ENCODE measurements at regions not wholly inside any gene's neighbourhood (a gene's known extent, or its start where the extent isn't known, plus 50 kb on each side); places are given as distances from the start of the nearest gene placed in this dataset.
A peak's percentile ranks its signal among the peaks of the same experiment; 100 is the strongest.
"Not testable (repeated sequence)": the region's sequence is repeated elsewhere in the genome, so short reads cannot be mapped to it uniquely, and the experiment has no call there.

DNA sequence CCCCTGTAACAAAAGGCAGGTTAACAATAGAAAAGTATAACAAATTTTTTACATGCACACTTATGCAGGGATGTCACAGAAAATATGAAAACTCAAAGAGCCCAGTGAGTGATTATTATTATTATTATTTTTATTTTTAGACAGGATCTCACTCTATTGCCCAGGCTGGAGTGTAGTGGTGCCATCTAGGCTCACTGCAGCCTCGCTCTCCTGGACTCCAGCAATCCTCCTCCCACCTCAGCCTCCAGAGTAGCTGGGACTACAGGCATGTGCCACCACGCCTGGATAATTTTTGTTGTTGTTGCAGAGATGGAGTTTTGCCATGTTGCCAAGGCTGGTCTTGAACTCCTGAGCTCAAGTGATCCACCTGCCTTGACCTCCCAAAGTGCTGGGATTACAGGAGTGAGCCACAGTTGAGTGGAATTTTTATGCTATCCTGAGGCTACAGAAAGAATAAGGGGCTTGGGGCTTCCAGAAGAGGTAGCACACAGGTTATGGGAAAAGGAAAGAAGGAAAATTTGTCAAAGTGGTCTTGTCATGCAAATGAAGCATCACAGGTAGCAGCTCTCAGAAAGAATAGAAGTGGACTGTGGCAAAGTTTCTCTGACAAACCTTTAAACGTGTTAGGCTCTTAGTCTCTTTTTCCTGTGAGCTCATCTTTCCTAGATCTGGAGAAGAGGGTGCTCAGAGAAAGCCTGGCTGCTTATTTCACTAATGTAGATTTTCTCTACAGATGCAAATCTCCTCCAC, 87.7 kb upstream of the LSM14A start:
- FAIRE-seq (no peak), DNase-seq (ENCODE audit: insufficient read length, low spot score) (no peak)
- TF ChIP-seq, protein P1, sequence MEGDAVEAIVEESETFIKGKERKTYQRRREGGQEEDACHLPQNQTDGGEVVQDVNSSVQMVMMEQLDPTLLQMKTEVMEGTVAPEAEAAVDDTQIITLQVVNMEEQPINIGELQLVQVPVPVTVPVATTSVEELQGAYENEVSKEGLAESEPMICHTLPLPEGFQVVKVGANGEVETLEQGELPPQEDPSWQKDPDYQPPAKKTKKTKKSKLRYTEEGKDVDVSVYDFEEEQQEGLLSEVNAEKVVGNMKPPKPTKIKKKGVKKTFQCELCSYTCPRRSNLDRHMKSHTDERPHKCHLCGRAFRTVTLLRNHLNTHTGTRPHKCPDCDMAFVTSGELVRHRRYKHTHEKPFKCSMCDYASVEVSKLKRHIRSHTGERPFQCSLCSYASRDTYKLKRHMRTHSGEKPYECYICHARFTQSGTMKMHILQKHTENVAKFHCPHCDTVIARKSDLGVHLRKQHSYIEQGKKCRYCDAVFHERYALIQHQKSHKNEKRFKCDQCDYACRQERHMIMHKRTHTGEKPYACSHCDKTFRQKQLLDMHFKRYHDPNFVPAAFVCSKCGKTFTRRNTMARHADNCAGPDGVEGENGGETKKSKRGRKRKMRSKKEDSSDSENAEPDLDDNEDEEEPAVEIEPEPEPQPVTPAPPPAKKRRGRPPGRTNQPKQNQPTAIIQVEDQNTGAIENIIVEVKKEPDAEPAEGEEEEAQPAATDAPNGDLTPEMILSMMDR (IDR thresholded peaks at IDR 0.05; ENCODE audit: insufficient read depth, missing control alignments) = no peak

- FAIRE-seq = no peak
- TF ChIP-seq, protein P1 (IDR thresholded peaks at IDR 0.05; ENCODE audit: insufficient read depth, missing control alignments) = no peak
- no peak for DNase-seq (ENCODE audit: insufficient read length, low spot score)
These were observed 87.0 kb upstream of the LSM14A start for GRCh38 chr19:34085336-34085735.

DNA sequence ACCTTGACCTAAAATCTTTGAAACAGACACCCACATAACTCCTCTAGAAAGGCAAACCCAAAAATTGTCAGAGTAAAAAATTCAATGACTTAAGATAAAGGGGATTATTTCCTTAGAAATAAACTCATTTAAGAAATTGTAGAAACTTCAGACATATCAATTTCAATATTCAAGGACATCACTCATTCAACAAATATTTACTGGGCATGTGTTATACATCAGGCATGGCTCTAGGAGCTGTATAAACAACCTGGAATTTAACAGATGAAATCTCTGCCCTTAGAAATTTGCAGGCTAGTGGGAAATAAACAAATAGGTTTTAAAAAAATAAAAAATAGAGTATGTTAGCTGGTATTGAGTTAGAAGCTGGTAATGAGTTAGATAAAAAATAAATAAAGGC, 84.0 kb upstream of the LSM14A start:
- TF ChIP-seq, protein P1 (IDR thresholded peaks at IDR 0.05; ENCODE audit: insufficient read depth, missing control alignments) = no peak
- no peak for DNase-seq (ENCODE audit: insufficient read length, low spot score)
- no peak for FAIRE-seq

GRCh38 chr19:34089566-34089965, 82.7 kb upstream of the LSM14A start:
- FAIRE-seq = no peak
- no peak for DNase-seq (ENCODE audit: insufficient read length, low spot score)
- TF ChIP-seq, protein P1 (IDR thresholded peaks at IDR 0.05; ENCODE audit: insufficient read depth, missing control alignments) = no peak

DNA sequence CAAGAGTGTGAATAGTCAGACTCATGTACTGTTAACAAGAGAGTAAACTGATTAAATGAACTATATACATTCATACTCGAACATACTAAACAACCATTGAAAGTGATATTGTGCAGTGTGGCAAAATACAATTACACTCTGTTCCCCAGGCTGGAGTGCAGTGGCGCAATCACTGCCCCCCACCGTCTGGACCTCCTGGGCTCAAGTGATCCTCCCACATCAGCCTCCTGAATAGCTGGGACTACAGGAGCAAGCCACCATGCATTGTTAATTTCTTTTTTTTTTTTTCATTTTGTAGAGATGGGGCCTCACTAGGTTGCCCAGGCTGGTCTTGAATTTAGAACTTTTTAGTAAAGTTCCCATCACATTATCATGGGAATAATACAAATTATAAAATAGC, 77.3 kb upstream of the LSM14A start:
- FAIRE-seq (no peak), DNase-seq (ENCODE audit: insufficient read length, low spot score) (no peak)
- TF ChIP-seq, protein P1 (IDR thresholded peaks at IDR 0.05; ENCODE audit: insufficient read depth, missing control alignments) = no peak

- DNase-seq (ENCODE audit: insufficient read length, low spot score); FAIRE-seq: not testable (repeated sequence)
These were observed 76.9 kb upstream of the LSM14A start for GRCh38 chr19:34095411-34095810.

- DNase-seq (ENCODE audit: insufficient read length, low spot score) (peak; percentile 28), FAIRE-seq (peak; percentile 92)
- TF ChIP-seq, protein P1 (IDR thresholded peaks at IDR 0.05; ENCODE audit: insufficient read depth, missing control alignments) = peak; percentile 73
These were observed 76.0 kb upstream of the LSM14A start for GRCh38 chr19:34096020-34096915.

Data from D721Med (cell line).